HEK293 (cell line): ENCODE measurements at regions not wholly inside any gene's neighbourhood (a gene's known extent, or its start where the extent isn't known, plus 50 kb on each side); places are given as distances from the start of the nearest gene placed in this dataset.

Experiments used
- CTCF ChIA-PET: fragments of 350-600 bp; formaldehyde crosslinking; extraction: SDS; loops from one replicate; lab custom pipeline; 2021; ENCODE audit warnings: antibody characterized with exemption; lab: Yijun Ruan, JAX
- POLR2A ChIA-PET: fragments of 300-600 bp; formaldehyde crosslinking; extraction: SDS; loops from one replicate; lab custom pipeline; 2020; ENCODE audit warnings: antibody characterized with exemption, inconsistent platforms; lab: Yijun Ruan, JAX
- H3K27ac ChIP-seq: fragments of 200-500 bp; sonication (Bioruptor generic); 2 replicates; pipeline ENCODE4 v1.5.1; 2014; ENCODE audit warnings: low read depth, low read length, control low read depth, inconsistent platforms; ENCODE audit errors: extremely low read depth
- H3K36me3 ChIP-seq, 2 experiments: fragments of 200-500 bp in 1 of 2; sonication (Bioruptor generic) in 1 of 2; 1 replicate in 1 of 2; 2 replicates in 1 of 2; pipeline ENCODE4 v1.5.1; 2014 to 2017; ENCODE audit warnings: inconsistent platforms in 2 of 2, low read length in 2 of 2; ENCODE audit not compliant: control insufficient read depth in 2 of 2, insufficient read depth in 1 of 2
- H3K4me1 ChIP-seq: fragments of 200-500 bp; sonication (Bioruptor generic); 2 replicates; pipeline ENCODE4 v1.5.1; 2014; ENCODE audit warnings: mild to moderate bottlenecking, low read length, inconsistent platforms; ENCODE audit not compliant: control insufficient read depth, insufficient read depth
- H3K4me3 ChIP-seq: 2 replicates; pipeline ENCODE4 v1.5.1; 2011; ENCODE audit warnings: low read depth, mild to moderate bottlenecking, control low read depth, low read length, moderate library complexity
- H3K9me3 ChIP-seq: fragments of 200-500 bp; sonication (Bioruptor generic); 2 replicates; pipeline ENCODE4 v1.5.1; 2014; ENCODE audit warnings: low read depth, low read length, inconsistent platforms; ENCODE audit not compliant: control insufficient read depth, insufficient read depth
- EGR2 ChIP-seq: fragments of 450-650 bp; formaldehyde crosslinking; IDR thresholded peaks from 2 replicates; pipeline ENCODE4 v1.5.1; 2016; ENCODE audit warnings: low read depth, missing biosample characterization, missing genetic modification characterization
- GLI4 ChIP-seq: fragments of 450-650 bp; formaldehyde crosslinking; IDR thresholded peaks from 2 replicates; pipeline ENCODE4 v1.5.1; 2016; ENCODE audit warnings: missing biosample characterization, missing genetic modification characterization
- SCRT1 ChIP-seq: fragments of 450-650 bp; formaldehyde crosslinking; IDR thresholded peaks from 2 replicates; pipeline ENCODE4 v1.5.1; 2016; ENCODE audit warnings: missing biosample characterization, missing genetic modification characterization, borderline replicate concordance
- YY1 ChIP-seq: fragments of 450-650 bp; formaldehyde crosslinking; IDR thresholded peaks from 2 replicates; pipeline ENCODE4 v1.5.1; 2018; ENCODE audit warnings: missing biosample characterization, missing genetic modification characterization
- ZBTB6 ChIP-seq: fragments of 450-650 bp; formaldehyde crosslinking; IDR thresholded peaks from 2 replicates; pipeline ENCODE4 v1.5.1; 2017; ENCODE audit warnings: missing biosample characterization, missing genetic modification characterization
- ZNF140 ChIP-seq: fragments of 450-650 bp; formaldehyde crosslinking; IDR thresholded peaks from 2 replicates; pipeline ENCODE4 v1.5.1; 2016; ENCODE audit warnings: missing biosample characterization, missing genetic modification characterization
- ZNF175 ChIP-seq: fragments of 450-650 bp; formaldehyde crosslinking; IDR thresholded peaks from 2 replicates; pipeline ENCODE4 v1.5.1; 2016; ENCODE audit warnings: missing biosample characterization, missing genetic modification characterization
- ZNF26 ChIP-seq: fragments of 450-650 bp; formaldehyde crosslinking; IDR thresholded peaks from 2 replicates; pipeline ENCODE4 v1.5.1; 2016; ENCODE audit warnings: missing biosample characterization, missing genetic modification characterization
- ZNF274 ChIP-seq, 2 experiments: fragments of 200-500 bp in 1 of 2; fragments of 450-650 bp in 1 of 2; sonication (Bioruptor generic) in 1 of 2; formaldehyde crosslinking in 1 of 2; IDR thresholded peaks; 2 replicates each; pipeline versions ENCODE4 v1.5.1 to v1.6.1; 2014 to 2016; ENCODE audit warnings: borderline replicate concordance in 1 of 2, inconsistent platforms in 1 of 2, low read length in 1 of 2, missing biosample characterization in 1 of 2, missing genetic modification characterization in 1 of 2
- ZNF433 ChIP-seq: fragments of 450-650 bp; formaldehyde crosslinking; IDR thresholded peaks from 2 replicates; pipeline ENCODE4 v1.5.1; 2016; ENCODE audit warnings: missing biosample characterization, missing genetic modification characterization, low read depth
- ZNF518A ChIP-seq: fragments of 450-650 bp; formaldehyde crosslinking; conservative IDR thresholded peaks from 2 replicates; pipeline ENCODE4 v1.5.1; 2016; ENCODE audit warnings: low read depth, missing biosample characterization, missing genetic modification characterization
- ZNF596 ChIP-seq: fragments of 450-650 bp; IDR thresholded peaks from 2 replicates; pipeline ENCODE4 v1.5.0; 2018; ENCODE audit warnings: missing biosample characterization, mild to moderate bottlenecking, missing genetic modification characterization, moderate library complexity
- ZNF626 ChIP-seq: fragments of 450-650 bp; sonication (Bioruptor Pico); formaldehyde crosslinking; IDR thresholded peaks from 2 replicates; pipeline ENCODE4 v1.5.1; 2018; ENCODE audit warnings: missing biosample characterization, missing genetic modification characterization, inconsistent platforms
- ZNF830 ChIP-seq: fragments of 450-650 bp; IDR thresholded peaks from 2 replicates; pipeline ENCODE4 v1.5.0; 2018; ENCODE audit warnings: missing biosample characterization, missing genetic modification characterization, low read depth, mild to moderate bottlenecking, moderate library complexity
- ZSCAN16 ChIP-seq: fragments of 450-650 bp; formaldehyde crosslinking; IDR thresholded peaks from 2 replicates; pipeline ENCODE4 v1.5.1; 2016; ENCODE audit warnings: missing biosample characterization, missing genetic modification characterization
- ZXDB ChIP-seq: fragments of 450-650 bp; formaldehyde crosslinking; IDR thresholded peaks from 2 replicates; pipeline ENCODE4 v1.5.1; 2016; ENCODE audit warnings: missing biosample characterization, missing genetic modification characterization

GRCh38 chr14:22097072-22097471 lies 423.5 kb upstream of the OR4E1 start (continued):
- TF ChIP-seq ZSCAN16 (tag by site-specific recombination) (no peak), SCRT1 (tag by site-specific recombination) (no peak)

GRCh38 chr14:22096514-22096895 lies 422.9 kb upstream of the OR4E1 start:
- POLR2A ChIA-PET, result no interaction called here
- no peaks in the 10 kb centered on the region for H3K9me3 ChIP-seq
- CTCF ChIA-PET, result interaction anchor here (0.7 to 1.1 kb wide), 7 partner anchors 12 to 526 kb away, joined by 3 to 4 read pairs (median 3); no protein-coding TSS in a partner anchor
- H3K4me3 ChIP-seq, result no peak overlapping the region
- H3K27ac ChIP-seq, result no peak overlapping the region
- TF ChIP-seq ZNF626 (tag by site-specific recombination), result no peak
- no peak for TF ChIP-seq ZNF274 (IDR thresholded peaks at IDR 0.05; ENCODE audit: low read length)
- TF ChIP-seq ZNF274 (tag by site-specific recombination; IDR thresholded peaks at IDR 0.05; ENCODE audit: borderline replicate concordance), result no peak
- TF ChIP-seq ZNF518A (tag by site-specific recombination), result no peak
- TF ChIP-seq GLI4 (tag by site-specific recombination), result no peak
- TF ChIP-seq ZNF596 (tag by site-specific recombination), result no peak
- TF ChIP-seq ZNF140 (tag by site-specific recombination), result no peak
- TF ChIP-seq ZBTB6, result no peak
- TF ChIP-seq ZNF26, result no peak
- TF ChIP-seq EGR2 (tag by site-specific recombination), result no peak
- TF ChIP-seq ZNF175 (tag by site-specific recombination), result no peak
- TF ChIP-seq ZNF830 (tag by site-specific recombination), result no peak
- no peak for TF ChIP-seq YY1 (tag by site-specific recombination)
- TF ChIP-seq ZNF433, result no peak
- no peak for TF ChIP-seq ZXDB
- TF ChIP-seq, all 188 proteins: peak for 0
- Histone ChIP-seq H3K4me1 (no peaks in the 10 kb centered on the region), H3K36me3 (no peaks in the 10 kb centered on the region)
